Panc1 (cell line): ENCODE measurements at regions not wholly inside any gene's neighbourhood (a gene's known extent, or its start where the extent isn't known, plus 50 kb on each side); places are given as distances from the start of the nearest gene placed in this dataset.
"Not testable (repeated sequence)": the region's sequence is repeated elsewhere in the genome, so short reads cannot be mapped to it uniquely, and the experiment has no call there.

ENCODE experiments used
- CTCF ChIP-seq: fragments of 450-650 bp; IDR thresholded peaks from 2 replicates; pipeline ENCODE4 v1.5.1; 2017; ENCODE audit warnings: mild to moderate bottlenecking
- POLR2AphosphoS5 ChIP-seq: IDR thresholded peaks from 2 replicates; pipeline ENCODE4 v1.6.1; 2012; ENCODE audit warnings: mild to moderate bottlenecking, low read depth, low read length, moderate library complexity
- SIN3A ChIP-seq: IDR thresholded peaks from 2 replicates; pipeline ENCODE4 v1.6.1; 2012; ENCODE audit warnings: low read depth, mild to moderate bottlenecking, low read length, moderate library complexity, borderline replicate concordance; ENCODE audit not compliant: insufficient read depth

GRCh38 chr2:34677119-34677531 lies 1078.0 kb upstream of the FAM98A start:
- TF ChIP-seq CTCF, POLR2AphosphoS5, SIN3A: not testable (repeated sequence)
